ENCODE measurements at regions not wholly inside any gene's neighbourhood (a gene's known extent, or its start where the extent isn't known, plus 50 kb on each side); places are given as distances from the start of the nearest gene placed in this dataset.

- TF ChIP-seq USF1 (CRISPR knock-in tag; IDR thresholded peaks at IDR 0.05) (no peak), NFE2 (IDR thresholded peaks at IDR 0.05; ENCODE audit: low read depth) (no peak), HSF4 (CRISPR knock-in tag; IDR thresholded peaks at IDR 0.05; ENCODE audit: borderline replicate concordance) (no peak), MYC (IDR thresholded peaks at IDR 0.05; ENCODE audit: low read depth, low read length) (no peak), MYC (CRISPR knock-in tag; IDR thresholded peaks at IDR 0.05; ENCODE audit: borderline replicate concordance, low read depth) (no peak), GABPB1 (CRISPR knock-in tag; IDR thresholded peaks at IDR 0.05) (no peak), ZNF436 (CRISPR knock-in tag; IDR thresholded peaks at IDR 0.05) (no peak)
- TF ChIP-seq, protein P1, sequence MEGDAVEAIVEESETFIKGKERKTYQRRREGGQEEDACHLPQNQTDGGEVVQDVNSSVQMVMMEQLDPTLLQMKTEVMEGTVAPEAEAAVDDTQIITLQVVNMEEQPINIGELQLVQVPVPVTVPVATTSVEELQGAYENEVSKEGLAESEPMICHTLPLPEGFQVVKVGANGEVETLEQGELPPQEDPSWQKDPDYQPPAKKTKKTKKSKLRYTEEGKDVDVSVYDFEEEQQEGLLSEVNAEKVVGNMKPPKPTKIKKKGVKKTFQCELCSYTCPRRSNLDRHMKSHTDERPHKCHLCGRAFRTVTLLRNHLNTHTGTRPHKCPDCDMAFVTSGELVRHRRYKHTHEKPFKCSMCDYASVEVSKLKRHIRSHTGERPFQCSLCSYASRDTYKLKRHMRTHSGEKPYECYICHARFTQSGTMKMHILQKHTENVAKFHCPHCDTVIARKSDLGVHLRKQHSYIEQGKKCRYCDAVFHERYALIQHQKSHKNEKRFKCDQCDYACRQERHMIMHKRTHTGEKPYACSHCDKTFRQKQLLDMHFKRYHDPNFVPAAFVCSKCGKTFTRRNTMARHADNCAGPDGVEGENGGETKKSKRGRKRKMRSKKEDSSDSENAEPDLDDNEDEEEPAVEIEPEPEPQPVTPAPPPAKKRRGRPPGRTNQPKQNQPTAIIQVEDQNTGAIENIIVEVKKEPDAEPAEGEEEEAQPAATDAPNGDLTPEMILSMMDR (IDR thresholded peaks at IDR 0.05 in 2 of 3, conservative IDR thresholded peaks at IDR 0.05 in 1 of 3; ENCODE audit: insufficient read depth in 2 of 3, low read depth in 1 of 3, low read length in 3 of 3), result no peak
- TF ChIP-seq, protein P2, sequence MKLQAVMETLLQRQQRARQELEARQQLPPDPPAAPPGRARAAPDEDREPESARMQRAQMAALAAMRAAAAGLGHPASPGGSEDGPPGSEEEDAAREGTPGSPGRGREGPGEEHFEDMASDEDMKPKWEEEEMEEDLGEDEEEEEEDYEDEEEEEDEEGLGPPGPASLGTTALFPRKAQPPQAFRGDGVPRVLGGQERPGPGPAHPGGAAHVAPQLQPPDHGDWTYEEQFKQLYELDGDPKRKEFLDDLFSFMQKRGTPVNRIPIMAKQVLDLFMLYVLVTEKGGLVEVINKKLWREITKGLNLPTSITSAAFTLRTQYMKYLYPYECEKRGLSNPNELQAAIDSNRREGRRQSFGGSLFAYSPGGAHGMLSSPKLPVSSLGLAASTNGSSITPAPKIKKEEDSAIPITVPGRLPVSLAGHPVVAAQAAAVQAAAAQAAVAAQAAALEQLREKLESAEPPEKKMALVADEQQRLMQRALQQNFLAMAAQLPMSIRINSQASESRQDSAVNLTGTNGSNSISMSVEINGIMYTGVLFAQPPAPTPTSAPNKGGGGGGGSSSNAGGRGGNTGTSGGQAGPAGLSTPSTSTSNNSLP (IDR thresholded peaks at IDR 0.05; ENCODE audit: borderline replicate concordance, low read depth, low read length), result no peak
Measured at GRCh38 chr9:28938981-28939380, 1365.7 kb upstream of the C9orf72 start.

All from K562 (cell line).